Fibroblast of peridontal ligament (primary cell): ENCODE measurements at regions not wholly inside any gene's neighbourhood (a gene's known extent, or its start where the extent isn't known, plus 50 kb on each side); places are given as distances from the start of the nearest gene placed in this dataset.

Source experiments
- DNase-seq: peaks from one replicate; pipeline ENCODE4 v3.0.0-alpha.2; 2010; ENCODE audit errors: extremely low read depth

- DNase-seq: no peak
These were observed 541.8 kb upstream of the VRK2 start for GRCh38 chr2:57504787-57505186.

DNA sequence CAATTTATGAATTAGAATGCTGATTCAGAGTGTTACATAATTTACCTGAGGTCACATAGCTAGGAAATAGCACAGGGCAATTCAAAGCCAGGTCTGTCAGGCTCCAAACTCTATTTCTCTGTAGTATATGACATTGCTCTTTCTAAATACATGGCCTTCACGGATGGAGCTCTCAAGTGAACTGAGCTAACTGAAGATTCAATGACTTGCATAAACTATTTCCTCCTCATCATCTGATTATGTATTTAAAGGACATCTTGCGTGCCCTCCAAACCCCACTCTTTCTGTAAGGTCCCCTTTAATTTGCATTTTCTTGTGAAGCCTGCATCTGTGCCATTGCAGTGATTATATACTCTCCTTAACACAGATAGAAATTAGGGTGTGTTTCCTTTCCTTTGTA is 537.4 kb upstream of the VRK2 start:
- DNase-seq: no peak

GRCh38 chr2:57510704-57511103 is 535.9 kb upstream of the VRK2 start:
- DNase-seq: no peak

GRCh38 chr2:57515366-57515765 is 531.2 kb upstream of the VRK2 start:
- no peak for DNase-seq

DNA sequence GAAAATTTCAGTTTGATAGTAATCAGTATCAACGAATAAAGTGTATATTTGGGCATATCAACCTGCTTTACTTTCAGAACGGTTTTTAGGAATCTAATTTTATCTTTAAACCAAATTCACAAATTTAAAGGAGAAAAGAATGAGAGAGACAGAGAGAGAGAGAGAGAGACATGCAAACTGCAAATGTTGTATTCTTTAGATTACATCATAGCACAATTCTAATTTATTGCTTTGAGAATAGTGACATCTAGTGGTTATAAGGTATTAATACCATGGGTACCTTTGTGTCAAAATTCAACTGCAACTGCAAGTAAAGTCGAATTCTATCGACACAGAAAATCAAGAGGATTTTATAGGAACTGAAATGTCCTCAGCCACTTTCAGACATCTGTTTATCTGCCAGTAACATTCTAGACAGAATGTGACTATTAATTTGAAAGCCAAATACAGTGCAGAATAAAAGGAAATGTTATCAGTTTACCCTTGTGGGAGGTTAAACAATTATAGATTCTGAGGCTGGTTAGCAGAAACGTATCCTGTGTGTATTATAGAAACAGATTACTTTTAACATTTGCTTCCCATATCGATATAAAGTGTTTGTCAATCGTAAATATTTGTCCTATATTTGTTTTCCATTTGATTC is 529.8 kb upstream of the VRK2 start:
- DNase-seq: peak; percentile 66

DNA sequence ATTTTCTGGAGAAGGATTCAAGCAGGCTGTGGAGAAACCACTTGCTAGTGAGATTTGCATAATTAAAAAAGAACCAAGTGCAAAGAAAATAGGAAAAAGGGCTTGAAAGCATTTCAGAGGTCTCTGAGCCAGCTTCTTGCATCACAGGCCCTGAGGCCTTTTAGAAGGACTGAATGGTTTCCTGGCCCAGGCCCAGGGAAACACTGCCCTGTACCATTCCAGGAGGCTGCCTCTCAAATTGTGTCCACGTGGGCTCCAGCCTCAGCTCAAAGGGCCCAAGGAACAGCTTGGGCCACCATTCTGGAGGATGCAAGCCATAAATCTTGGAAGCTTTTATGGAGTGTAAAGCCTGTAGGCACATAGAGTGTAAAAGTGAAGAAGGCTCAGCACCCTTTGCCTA is 523.3 kb upstream of the VRK2 start:
- DNase-seq: no peak

GRCh38 chr2:57527685-57528084 is 518.9 kb upstream of the VRK2 start:
- DNase-seq: no peak

DNA sequence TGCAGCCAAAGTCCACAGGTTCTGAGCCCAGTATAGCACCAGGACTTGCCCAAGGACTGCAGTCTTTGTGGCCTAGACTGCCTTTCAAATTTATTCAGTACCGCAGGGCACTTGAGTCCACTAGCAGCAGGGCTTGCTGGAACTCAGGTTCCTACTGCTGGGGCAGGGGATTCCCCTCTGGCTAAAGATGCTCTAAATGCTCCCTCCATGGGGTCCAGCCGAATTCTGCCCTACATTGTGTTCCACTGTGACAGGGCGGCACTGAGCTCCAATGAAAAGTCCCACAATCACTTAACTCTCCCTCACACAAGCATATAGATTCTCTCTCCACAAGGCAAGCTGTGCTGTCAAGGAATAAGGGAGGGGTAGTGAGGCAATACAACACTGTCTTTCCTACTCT is 518.1 kb upstream of the VRK2 start:
- DNase-seq: no peak

DNA sequence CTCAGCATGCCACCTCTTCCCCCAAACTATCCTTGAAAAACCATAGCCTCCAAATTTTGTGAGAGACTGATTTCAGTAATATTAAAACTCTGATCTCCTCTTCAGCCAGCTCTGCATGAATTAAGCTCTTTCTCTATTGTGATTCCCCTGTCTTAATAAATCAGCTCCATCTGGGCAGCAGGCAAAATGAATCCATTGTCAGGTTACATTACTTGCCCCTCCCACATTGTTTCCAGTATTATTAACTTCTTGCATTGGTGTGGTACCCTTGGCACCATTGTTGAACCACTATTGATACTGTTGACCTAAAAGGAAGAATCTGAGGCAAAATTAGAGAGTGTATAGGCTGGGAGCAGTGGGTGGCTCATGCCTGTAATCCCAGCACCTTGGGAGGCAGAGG is 512.2 kb upstream of the VRK2 start:
- no peak for DNase-seq

- DNase-seq: no peak
These were observed 509.9 kb upstream of the VRK2 start for GRCh38 chr2:57536535-57537231.

DNA sequence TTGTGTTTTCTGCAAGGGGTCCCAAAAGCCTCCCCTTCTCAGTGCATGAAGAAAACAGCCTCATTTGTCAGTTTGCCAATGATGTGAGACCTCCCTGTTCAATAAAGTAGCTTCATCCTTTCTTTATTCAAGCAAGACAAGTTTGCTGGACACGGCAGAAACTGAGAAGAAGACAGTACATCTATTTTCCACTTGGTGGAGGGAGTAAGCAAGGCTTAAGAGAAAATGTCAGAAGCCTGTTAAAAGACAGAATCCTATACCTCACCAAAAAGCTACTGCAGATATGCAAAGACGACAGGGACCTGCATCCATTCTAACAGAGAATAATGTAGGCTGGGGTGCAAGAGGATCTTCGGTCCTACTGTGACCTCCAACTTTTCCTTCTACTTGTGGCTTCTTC is 506.8 kb upstream of the VRK2 start:
- no peak for DNase-seq

DNA sequence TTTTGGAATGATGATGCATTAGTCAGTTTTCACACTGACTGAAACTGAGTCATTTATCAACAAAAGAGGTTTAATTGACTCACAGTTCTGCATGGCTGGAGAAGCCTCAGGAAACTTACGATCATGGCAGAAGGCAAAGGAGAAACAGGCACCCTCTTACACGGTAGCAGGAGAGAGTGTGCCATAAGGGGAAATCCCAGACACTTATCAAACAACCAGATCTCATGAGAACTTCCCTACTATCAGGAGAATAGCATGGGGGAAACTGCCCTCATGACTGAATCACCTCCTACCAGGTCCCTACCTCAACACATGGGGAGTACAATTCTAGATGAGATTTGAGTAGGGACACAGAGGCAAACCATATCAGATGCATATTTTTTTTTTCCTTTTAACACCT is 504.5 kb upstream of the VRK2 start:
- DNase-seq: no peak

DNA sequence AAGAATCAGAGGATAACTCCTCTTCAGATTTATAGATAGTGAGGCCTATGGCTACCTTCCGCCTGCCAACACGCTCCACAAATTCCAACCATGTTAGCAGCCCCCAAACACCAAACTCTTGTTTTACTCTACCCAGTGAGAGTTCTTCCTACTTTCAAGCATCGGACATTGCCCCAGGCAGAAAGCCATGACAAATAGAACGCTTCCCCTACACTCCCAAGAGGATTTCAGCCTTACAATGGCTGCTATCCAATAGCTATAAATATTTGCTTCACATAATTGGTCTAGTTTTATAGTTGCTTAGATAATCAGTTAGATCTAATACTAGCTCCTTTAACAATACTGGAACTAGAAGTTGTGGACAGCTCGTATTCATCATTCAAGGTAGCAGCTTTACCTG is 503.4 kb upstream of the VRK2 start:
- DNase-seq: no peak

DNA sequence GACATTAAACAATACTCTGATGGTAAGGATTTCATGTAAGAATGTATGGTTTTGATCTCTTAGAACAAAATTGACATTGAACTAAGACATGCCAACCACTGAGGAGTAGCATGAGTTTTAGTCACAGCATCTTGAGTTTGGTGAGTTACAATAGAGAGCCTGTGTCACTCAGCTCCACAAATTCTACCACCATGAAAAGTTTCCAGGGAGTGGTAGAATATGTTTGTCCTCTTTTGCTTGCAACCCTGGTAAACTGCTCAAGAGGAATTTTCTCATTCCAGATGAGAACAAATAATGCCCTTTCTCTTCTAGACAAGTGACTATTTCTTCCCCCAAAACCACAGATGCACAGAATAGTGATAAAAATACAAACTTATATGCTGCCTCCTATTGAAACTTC is 502.0 kb upstream of the VRK2 start:
- DNase-seq: no peak

DNA sequence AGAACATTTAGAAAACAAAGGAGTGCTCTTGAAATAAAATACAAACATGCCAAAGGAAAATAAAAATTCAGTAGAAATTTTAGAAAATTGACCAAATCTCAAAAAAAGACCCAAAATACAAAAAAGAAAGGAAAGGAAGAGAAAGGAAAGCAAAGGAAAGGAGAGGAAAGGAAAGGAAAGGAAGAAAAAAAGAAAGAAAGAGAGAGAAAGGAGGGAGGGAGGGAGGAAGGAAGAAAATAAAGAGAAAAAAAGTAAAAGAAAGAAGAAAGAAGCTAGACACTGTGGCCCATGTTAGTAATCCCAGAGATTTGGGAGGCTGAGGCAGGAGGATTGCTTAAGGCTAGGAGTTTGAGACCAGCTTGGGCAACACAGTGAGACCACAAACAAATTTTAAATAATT is 500.1 kb upstream of the VRK2 start:
- DNase-seq: no peak

DNA sequence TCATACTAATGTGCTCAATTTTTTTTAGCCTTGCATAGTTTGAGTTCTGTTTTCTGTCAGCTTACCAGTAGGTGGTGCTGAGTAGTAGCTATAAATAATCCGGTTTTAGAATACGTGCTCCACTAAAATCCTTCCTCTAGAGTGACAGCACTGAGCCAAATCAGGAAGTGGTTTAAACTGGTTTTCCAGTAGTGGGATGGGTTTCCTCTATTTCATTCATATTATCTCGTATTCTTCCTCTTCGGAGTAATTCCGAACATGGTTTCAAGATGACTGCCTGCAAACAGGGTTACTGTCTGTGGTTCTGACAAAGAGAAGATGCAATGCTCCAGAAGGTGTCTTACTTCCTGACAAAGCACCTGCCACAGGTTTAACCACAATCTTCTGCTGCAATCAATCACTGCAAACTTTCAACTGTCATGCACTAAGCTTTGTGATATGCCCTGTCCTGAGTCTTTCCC is 496.9 kb upstream of the VRK2 start:
- no peak for DNase-seq

DNA sequence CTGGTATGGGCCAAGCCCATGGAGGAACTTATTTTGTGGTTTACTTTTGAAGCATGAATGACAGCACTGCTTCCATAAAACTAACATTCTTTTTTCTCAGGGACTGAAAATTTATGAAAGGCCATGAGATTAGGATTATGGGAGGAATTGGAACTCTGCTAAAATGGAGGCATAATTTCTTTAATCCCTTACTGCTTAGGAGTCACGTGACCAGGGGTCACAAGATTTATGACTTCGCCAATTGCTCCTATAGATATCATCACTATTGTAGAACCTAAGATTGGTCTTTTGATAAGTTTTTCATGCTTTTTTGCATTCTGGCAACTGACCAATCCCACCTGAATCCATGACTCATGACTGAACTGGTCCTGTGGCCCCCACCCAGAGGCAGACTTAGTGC is 495.7 kb upstream of the VRK2 start:
- no peak for DNase-seq

- no peak for DNase-seq
These were observed 493.7 kb upstream of the VRK2 start for GRCh38 chr2:57552885-57553284.

- no peak for DNase-seq
These were observed 492.3 kb upstream of the VRK2 start for GRCh38 chr2:57554348-57554747.

GRCh38 chr2:57558312-57558711 is 488.3 kb upstream of the VRK2 start:
- DNase-seq: no peak

DNA sequence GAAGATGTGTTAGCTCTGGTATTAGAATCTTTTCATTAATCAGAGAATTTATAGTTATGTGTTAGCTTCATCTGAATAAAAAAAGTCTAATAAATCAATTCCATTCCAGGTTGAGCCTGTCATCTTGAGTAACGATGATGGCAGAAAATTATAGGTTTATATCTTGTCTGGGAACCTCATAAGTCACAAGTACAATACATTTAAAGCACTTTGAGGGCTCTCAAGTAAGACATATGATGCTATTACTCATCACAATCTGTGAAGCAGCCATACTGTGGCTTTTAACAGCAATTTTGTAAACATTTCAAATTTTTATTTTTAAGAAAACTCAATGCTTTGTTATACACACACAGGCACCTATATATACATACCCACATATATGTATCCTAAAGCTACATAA is 484.1 kb upstream of the VRK2 start:
- DNase-seq: no peak

- no peak for DNase-seq
These were observed 483.6 kb upstream of the VRK2 start for GRCh38 chr2:57563015-57563414.

DNA sequence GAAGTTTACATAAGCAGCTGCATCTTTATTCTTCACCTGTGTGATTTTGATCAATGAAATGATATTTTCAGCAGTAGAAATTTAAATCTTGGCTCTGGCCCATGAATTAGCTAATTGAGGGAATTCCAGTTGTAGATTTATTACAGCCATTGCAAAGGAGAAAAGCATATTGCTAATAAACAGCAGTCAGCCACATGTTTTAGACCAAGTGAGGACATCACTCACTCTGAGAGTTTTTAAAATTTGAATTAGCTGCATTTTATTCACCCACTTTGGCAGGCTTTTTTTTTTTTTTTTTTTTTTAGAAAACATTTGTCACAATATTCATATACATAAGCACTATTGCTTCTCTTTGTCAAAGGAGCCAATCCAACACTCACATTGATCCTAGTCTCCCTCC is 479.4 kb upstream of the VRK2 start:
- no peak for DNase-seq

DNA sequence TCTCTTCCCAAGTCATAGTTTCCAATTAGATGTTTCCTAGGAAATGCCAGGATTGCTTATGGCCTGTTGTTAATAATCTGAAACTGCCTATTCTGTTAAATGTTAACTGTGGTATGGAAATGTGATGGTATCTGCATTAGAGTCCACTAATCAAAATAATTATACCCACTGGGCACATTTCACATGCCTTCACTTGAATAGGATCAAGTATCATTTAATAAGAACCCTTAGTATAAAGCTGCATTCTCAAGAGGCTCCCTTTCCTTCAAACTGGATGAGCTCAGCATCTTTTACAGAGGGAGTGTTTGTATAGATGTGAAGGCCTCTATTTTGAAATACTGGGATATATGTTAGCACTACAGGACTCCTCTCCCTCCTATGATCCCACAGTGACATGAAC is 477.2 kb upstream of the VRK2 start:
- no peak for DNase-seq
